ENCODE measurements at regions not wholly inside any gene's neighbourhood (a gene's known extent, or its start where the extent isn't known, plus 50 kb on each side); places are given as distances from the start of the nearest gene placed in this dataset.

DNA sequence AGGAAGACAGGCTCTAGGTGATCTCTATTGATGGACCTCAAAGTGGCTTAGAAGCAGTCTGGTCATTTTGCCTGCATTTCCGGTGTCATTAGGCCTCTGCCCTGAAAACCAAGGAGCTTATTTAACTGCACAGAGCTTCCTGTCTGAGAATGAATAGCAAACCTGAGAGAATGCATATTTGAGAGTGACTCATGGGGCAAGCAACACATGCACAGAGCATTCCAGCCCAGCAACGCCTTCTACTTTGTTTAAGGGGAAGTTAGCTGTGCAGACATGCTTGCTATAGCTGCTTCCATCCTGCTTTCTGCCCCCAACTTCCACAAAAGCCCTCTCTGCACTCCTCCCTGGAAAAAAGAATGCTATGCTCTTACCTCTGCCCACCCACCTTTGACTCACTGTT lies 232.8 kb downstream of the GRB14 start:
- no peaks in the 10 kb centered on the region for H3K27me3 ChIP-seq
- no peak for TF ChIP-seq POLR2A (IDR thresholded peaks at IDR 0.05)
- TF ChIP-seq, protein P1, sequence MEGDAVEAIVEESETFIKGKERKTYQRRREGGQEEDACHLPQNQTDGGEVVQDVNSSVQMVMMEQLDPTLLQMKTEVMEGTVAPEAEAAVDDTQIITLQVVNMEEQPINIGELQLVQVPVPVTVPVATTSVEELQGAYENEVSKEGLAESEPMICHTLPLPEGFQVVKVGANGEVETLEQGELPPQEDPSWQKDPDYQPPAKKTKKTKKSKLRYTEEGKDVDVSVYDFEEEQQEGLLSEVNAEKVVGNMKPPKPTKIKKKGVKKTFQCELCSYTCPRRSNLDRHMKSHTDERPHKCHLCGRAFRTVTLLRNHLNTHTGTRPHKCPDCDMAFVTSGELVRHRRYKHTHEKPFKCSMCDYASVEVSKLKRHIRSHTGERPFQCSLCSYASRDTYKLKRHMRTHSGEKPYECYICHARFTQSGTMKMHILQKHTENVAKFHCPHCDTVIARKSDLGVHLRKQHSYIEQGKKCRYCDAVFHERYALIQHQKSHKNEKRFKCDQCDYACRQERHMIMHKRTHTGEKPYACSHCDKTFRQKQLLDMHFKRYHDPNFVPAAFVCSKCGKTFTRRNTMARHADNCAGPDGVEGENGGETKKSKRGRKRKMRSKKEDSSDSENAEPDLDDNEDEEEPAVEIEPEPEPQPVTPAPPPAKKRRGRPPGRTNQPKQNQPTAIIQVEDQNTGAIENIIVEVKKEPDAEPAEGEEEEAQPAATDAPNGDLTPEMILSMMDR (IDR thresholded peaks at IDR 0.05), result no peak
- H3K36me3 ChIP-seq, result no peaks in the 10 kb centered on the region
- H3K4me1 ChIP-seq, result no peaks in the 10 kb centered on the region
- H3K27ac ChIP-seq, result no peak overlapping the region
- H3K9me3 ChIP-seq, result no peaks in the 10 kb centered on the region
- intact Hi-C loops (cut with DNase I; ENCODE audit: low total_unique reads), result no loop called here
- DNase-seq, result no peak
- H3K4me3 ChIP-seq, result no peak overlapping the region

DNA sequence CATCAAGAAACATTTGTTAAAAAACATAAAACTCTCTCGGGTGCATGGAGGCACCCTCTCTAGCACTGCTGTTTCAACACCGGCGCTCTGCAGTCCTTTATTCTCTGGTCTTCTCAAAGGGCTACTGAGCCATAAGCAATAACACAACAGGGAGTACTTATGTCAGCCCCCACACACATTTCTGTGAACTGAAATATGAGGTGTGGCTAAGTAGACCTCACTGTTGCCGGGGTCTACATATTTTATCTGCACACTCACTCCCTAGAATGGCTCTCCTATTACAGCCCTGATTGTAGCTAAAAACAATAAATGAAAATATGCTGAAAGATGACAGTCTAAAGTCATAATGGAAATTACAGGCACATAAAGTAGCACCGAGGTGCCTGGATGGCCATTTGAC lies 235.1 kb downstream of the GRB14 start:
- Histone ChIP-seq H3K4me3 (no peak overlapping the region), H3K9me3 (no peaks in the 10 kb centered on the region), H3K27ac (no peak overlapping the region), H3K4me1 (no peaks in the 10 kb centered on the region), H3K27me3 (no peaks in the 10 kb centered on the region), H3K36me3 (no peaks in the 10 kb centered on the region)
- intact Hi-C loops (cut with DNase I; ENCODE audit: low total_unique reads), result no loop called here
- no peak for TF ChIP-seq POLR2A (IDR thresholded peaks at IDR 0.05)
- TF ChIP-seq, protein P1 (IDR thresholded peaks at IDR 0.05), result no peak
- no peak for DNase-seq

DNA sequence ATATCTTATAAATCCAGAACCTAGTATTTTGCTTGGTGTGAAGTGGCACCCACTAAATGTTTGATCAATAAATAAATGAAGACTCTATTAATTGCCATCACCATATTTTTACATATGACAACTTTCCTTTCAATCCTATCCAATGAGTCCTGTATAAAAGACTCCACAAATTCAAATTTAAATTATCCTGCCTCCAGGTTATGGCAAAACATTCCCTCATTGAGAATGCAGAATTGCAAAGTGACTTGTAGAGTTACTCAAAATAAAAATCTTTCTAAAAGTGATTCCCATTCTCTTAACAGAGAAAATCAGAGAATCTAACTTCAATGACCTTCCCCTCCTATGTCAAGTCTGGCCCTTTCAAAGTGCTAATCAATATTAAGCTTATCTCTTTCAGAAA lies 236.8 kb downstream of the GRB14 start:
- Histone ChIP-seq H3K9me3 (no peaks in the 10 kb centered on the region), H3K27ac (no peak overlapping the region), H3K4me3 (no peak overlapping the region), H3K27me3 (no peaks in the 10 kb centered on the region), H3K36me3 (no peaks in the 10 kb centered on the region), H3K4me1 (no peaks in the 10 kb centered on the region)
- intact Hi-C loops (cut with DNase I; ENCODE audit: low total_unique reads), result no loop called here
- no peak for DNase-seq
- no peak for TF ChIP-seq POLR2A (IDR thresholded peaks at IDR 0.05)
- TF ChIP-seq, protein P1 (IDR thresholded peaks at IDR 0.05), result no peak

DNA sequence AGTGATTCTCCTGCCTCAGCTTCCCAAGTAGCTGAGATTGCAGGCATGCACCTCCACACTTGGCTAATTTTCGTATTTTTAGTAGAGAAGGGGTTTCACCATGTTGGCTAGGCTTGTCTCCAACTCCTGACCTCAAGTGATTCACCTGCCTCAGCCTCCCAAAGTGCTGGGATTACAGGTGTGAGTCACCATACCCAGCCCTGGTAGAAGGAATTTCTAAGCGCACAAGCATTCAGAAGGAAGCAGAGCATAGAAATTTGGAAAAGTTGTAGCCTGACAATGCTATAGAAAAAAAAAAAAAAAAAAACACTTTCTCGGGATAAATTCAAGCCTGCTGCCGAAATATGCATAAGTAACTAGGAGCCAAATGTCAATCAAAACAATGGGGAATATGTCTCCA lies 249.4 kb downstream of the GRB14 start:
- no peak for DNase-seq
- Histone ChIP-seq H3K27ac (no peak overlapping the region), H3K27me3 (no peaks in the 10 kb centered on the region), H3K36me3 (no peaks in the 10 kb centered on the region), H3K4me1 (no peaks in the 10 kb centered on the region), H3K4me3 (no peak overlapping the region), H3K9me3 (no peaks in the 10 kb centered on the region)
- TF ChIP-seq, protein P1 (IDR thresholded peaks at IDR 0.05), result no peak
- TF ChIP-seq POLR2A (IDR thresholded peaks at IDR 0.05), result no peak
- intact Hi-C loops (cut with DNase I; ENCODE audit: low total_unique reads), result no loop called here

DNA sequence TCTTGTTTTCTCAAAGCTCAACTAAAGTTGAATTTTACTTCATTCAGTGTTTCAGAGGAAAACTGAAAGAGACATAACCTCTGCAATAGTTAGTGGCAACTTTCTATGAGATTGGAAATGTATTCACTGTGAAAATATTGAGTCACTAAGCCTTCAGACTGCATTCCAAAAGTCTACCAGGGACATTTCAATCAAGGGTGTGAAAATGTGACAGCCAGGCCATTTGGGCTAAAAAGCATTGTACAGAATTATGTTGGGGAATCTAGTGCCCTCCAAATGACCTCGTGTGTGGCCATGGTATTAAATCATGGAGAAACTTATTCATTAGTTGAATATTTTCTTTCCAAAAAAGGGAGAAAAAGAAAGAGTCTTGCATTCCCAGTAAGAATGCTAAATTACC lies 251.9 kb downstream of the GRB14 start:
- Histone ChIP-seq H3K4me1 (no peaks in the 10 kb centered on the region), H3K9me3 (no peaks in the 10 kb centered on the region), H3K36me3 (no peaks in the 10 kb centered on the region), H3K27ac (no peak overlapping the region), H3K27me3 (no peaks in the 10 kb centered on the region), H3K4me3 (no peak overlapping the region)
- intact Hi-C loops (cut with DNase I; ENCODE audit: low total_unique reads), result no loop called here
- DNase-seq, result no peak
- TF ChIP-seq, protein P1 (IDR thresholded peaks at IDR 0.05), result no peak
- TF ChIP-seq POLR2A (IDR thresholded peaks at IDR 0.05), result no peak
